ENCODE measurements at regions not wholly inside any gene's neighbourhood (a gene's known extent, or its start where the extent isn't known, plus 50 kb on each side); places are given as distances from the start of the nearest gene placed in this dataset.
"Not testable (repeated sequence)": the region's sequence is repeated elsewhere in the genome, so short reads cannot be mapped to it uniquely, and the experiment has no call there.

- no peak for DNase-seq
Measured at GRCh38 chr2:124967325-124967724, 942.2 kb downstream of the CNTNAP5 start.

- no peak for DNase-seq
Measured at GRCh38 chr2:124970030-124970429, 944.9 kb downstream of the CNTNAP5 start.

DNA sequence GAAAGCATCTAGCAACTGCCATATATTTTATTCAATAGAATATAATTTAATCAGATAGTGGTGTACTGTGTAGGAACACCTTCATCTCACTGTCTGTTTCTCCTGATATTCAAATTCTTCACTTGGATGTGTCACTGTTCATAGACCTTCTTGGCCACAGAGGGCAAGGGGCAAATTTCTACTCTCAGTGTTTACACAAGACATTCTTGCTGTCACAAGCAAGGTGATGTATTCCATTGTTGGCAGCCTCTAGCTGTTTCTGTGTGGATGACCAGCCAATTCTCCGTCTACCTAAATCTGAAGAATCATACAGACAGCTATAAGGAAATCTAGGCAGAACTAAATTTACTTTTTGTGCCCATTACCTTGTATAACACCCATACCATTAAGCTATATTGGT is 948.3 kb downstream of the CNTNAP5 start:
- no peak for DNase-seq

GRCh38 chr2:124975224-124975623 is 950.1 kb downstream of the CNTNAP5 start:
- DNase-seq: no peak

DNA sequence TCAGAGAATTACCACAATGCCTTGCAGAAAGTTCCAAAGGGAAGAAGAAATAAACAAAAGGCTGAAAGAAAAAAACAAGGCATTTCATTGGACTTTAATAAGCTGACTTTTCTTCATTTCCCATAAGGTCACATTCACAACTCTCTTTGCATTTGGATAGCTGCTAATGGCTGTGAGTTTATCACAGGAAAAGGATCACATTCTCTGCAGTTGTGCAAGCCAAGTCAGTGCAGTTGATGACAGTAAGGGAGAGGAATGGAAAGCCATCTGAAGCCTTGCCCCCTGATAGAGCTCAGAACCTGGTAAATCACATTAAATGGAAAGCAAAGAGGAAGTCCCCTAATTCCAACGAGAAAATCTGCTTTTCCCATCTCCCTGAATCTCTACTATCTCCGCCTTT is 950.6 kb downstream of the CNTNAP5 start:
- DNase-seq: no peak

DNA sequence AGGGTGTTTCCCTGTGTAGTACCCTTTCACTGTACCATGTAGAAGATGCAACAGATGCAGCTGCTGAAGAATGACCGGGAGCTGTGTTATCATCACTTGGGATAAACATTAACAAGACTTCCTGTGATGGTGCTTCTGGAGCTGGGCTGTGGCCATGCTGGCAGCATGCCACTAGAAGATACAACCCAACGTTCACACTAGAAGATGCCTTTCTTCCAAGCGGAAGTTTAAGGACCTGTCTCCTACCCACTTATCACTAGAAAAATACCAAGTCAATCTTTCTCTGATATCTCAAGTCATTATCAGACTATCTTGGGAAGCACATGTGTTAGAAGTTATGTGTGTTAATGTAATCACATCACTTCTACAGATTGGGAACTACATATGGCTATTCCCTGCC is 953.5 kb downstream of the CNTNAP5 start:
- no peak for DNase-seq

DNA sequence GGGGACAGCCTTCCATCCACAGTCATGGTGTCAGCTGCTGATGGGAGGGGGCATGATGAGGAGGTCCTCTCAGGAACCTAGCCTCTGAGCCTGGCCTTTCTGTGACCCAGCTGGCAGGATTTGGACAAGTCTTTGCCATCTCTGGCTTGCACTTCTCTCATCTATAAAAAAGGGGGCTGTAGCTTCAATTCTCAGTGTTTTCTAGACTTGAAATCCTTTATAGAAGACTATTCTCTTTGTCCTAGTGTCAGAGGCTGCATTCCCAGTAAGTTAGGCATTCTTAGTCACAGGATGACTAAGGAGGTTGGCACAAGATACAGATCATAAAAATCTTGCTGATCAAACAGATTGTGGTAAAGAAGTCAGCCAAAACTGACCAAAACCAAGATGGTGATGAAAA is 958.5 kb downstream of the CNTNAP5 start:
- DNase-seq: no peak

GRCh38 chr2:124985270-124985669 is 960.2 kb downstream of the CNTNAP5 start:
- DNase-seq: no peak

- DNase-seq: no peak
Measured at GRCh38 chr2:124986136-124986535, 961.0 kb downstream of the CNTNAP5 start.

- not testable (repeated sequence) for DNase-seq
Measured at GRCh38 chr2:124986870-124987269, 961.8 kb downstream of the CNTNAP5 start.

GRCh38 chr2:124987436-124987835 is 962.3 kb downstream of the CNTNAP5 start:
- not testable (repeated sequence) for DNase-seq

DNA sequence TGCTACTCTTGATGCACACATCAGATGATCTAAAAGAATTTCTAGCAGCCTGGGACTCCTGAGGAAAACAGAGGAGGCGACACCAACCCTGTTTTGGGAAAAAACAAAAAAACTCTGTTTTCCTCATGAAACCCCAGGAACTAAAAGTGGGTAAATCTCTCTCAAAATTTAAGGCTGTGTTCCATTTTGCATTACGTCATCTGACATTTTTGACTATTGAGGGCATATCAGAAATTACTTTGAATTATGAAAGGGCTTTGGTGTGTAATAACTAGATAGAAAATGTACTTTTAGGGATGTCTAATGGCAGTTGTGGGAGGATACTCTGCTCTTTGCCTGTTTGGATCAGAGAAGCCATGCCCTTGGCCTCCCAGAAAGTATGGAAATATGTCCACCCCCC is 963.0 kb downstream of the CNTNAP5 start:
- DNase-seq: no peak

DNA sequence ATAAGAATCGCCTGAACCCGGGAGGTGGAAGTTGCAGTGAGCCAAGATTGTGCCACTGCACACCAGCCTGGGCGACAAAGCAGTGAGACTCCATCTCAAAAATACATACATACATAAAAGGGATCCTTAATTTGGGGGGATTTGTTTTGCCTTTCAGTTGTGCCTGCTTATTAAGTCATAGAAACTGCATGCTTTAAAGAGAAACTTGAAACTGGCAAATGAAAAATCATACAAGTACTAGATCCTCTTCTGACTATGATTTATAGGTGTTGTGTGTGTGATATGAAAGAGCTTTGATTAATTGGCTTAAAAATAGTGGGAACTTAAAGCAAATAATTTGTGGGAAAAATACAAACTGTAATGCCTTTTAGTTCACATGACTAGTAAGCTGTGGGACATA is 963.7 kb downstream of the CNTNAP5 start:
- DNase-seq: no peak

- no peak for DNase-seq
Measured at GRCh38 chr2:124993809-124994208, 968.7 kb downstream of the CNTNAP5 start.

GRCh38 chr2:124995185-124995912 is 970.3 kb downstream of the CNTNAP5 start:
- DNase-seq: no peak

DNA sequence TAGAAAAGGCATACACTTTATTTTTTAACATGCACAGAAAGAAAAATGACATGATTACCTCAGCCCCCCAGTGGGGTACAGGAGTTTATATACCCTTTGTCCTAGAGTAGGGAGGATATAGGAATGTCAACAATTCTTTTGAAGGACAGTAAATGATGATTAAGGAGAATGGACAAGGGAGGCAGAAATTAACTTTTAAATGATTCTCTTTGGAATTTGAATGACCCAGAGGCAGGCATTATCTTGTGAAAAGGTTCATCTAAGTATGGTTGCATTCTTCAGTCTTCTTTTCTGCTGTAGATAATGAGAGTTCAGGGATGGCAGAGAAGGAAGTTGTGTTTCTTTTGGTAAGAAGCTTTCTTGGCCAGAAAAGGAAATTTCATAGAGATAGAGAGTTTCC is 971.3 kb downstream of the CNTNAP5 start:
- no peak for DNase-seq

GRCh38 chr2:124999906-125000305 is 974.8 kb downstream of the CNTNAP5 start:
- no peak for DNase-seq

DNA sequence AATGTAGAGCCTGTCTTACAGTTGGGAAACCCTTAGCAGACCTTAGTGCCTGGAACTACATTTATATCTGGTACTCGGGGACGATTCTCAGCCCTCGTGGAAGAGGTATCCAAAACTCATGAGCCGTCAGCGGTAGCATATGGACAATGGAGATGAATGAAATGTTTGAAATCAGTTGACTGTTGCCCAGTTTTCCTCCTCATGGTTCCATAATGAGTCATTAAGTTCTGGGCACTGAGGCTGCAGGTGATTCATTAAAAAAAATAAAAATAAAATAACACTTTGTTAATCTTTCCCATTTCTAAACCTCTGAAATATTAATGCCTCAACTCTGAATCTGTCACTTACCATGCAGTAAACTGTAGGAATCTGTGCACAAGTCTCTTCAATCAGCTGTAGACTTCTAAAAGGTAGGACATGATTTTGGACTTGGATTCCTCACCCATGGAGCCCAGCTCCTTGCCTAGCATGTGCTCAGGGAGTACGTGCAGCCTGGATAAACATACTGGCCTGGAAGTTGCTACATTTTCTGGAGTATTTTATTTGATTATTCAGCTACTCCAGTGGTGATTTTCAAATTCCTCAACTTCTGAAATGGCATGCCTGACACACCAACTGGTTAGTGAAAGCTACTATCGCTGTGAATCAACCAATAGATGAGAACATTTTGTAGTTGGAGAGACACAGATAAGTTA is 979.2 kb downstream of the CNTNAP5 start:
- no peak for DNase-seq

DNA sequence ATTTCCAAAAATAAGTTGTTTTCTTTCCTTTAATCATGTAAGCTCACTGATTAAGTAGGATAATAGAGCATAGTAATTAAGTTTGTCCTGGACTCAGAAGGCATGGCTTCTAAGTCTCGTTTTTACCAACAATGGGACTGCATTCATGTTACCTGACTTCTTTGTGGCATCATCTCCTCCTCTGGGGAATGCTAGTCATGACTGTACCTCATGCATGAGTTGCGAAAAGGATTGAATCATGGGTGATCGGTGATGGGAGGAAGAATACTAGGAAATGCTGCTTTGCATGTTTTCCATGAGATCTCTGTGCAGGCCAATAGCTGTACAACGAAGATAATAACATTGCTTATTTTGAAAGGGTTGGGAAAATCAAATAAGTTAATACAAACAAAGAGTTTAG is 981.6 kb downstream of the CNTNAP5 start:
- DNase-seq: no peak

DNA sequence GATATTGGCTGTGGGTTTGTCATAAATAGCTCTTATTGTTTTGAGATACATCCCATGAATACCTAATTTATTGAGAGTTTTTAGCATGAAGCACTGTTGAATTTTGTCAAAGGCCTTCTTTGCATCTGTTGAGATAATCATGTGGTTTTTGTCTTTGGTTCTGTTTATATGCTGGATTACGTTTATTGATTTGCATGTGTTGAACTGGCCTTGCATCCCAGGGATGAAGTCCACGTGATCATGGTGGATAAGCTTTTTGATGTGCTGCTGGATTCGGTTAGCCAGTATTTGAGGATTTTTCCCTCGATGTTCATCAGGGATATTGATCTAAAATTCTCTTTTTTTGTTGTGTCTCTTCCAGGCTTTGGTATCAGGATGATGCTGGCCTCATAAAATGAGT is 1003.6 kb downstream of the CNTNAP5 start:
- not testable (repeated sequence) for DNase-seq

- no peak for DNase-seq
Measured at GRCh38 chr2:125033871-125034270, 1008.8 kb downstream of the CNTNAP5 start.

DNA sequence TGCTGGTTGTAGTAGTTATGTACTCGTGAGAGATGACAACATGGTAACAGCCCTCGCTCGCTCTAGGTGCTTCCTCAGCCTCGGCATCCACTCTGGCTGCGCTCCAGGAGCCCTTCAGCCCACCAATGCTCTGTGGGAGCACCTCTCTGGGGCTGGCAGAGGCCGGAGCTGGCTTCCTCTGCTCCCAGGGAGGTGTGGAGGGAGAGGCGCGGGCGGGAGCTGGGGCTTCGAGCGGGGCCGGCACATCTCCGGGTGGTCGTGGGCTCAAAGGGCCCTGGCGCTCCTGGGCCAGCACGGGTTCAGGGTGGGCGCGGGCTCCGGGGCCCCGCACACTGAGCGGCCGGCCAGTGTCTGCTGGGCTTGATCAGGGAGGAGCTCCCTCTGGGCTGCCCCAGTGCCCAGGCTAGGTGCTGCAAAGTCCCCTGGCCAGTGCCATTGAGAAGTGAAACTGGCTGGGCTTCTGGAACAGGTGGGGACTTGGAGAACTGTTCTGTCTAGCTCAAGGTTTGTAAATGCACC is 1012.1 kb downstream of the CNTNAP5 start:
- no peak for DNase-seq

- DNase-seq: no peak
Measured at GRCh38 chr2:125041846-125042245, 1016.8 kb downstream of the CNTNAP5 start.

- DNase-seq: no peak
Measured at GRCh38 chr2:125042727-125043126, 1017.6 kb downstream of the CNTNAP5 start.
